BJ (cell line): ENCODE measurements at regions not wholly inside any gene's neighbourhood (a gene's known extent, or its start where the extent isn't known, plus 50 kb on each side); places are given as distances from the start of the nearest gene placed in this dataset.

Experiments
- CTCF ChIA-PET: fragments of 350-600 bp; formaldehyde crosslinking; extraction: SDS; loops from one replicate; lab custom pipeline; 2021; ENCODE audit warnings: antibody characterized with exemption, inconsistent platforms; lab: Yijun Ruan, JAX
- POLR2A ChIA-PET: fragments of 300-600 bp; sonication (Branson Sonifier 250); formaldehyde crosslinking; extraction: SDS; loops from one replicate; lab custom pipeline; 2021; ENCODE audit warnings: antibody characterized with exemption; lab: Charles Lee
- DNase-seq: peaks from one replicate; pipeline ENCODE4 v3.0.0-alpha.2; 2011; ENCODE audit warnings: low read depth
- H3K27me3 ChIP-seq: 2 replicates; pipeline ENCODE4 v1.6.0; 2011; ENCODE audit warnings: low read length; ENCODE audit not compliant: control insufficient read depth, insufficient read depth
- H3K36me3 ChIP-seq: 2 replicates; pipeline ENCODE4 v1.5.1; 2011; ENCODE audit warnings: low read length; ENCODE audit not compliant: control insufficient read depth, insufficient read depth
- H3K4me3 ChIP-seq: 2 replicates; pipeline ENCODE4 v1.5.1; 2011; ENCODE audit warnings: low read depth, mild to moderate bottlenecking, control low read depth, low read length
- CTCF ChIP-seq: IDR thresholded peaks from 2 replicates; pipeline ENCODE4 v1.5.1; 2011; ENCODE audit warnings: low read depth, mild to moderate bottlenecking, control low read depth, inconsistent platforms, low read length, moderate library complexity; ENCODE audit not compliant: insufficient read depth

- Histone ChIP-seq H3K36me3 (no peaks in the 10 kb centered on the region), H3K4me3 (no peak overlapping the region), H3K27me3 (no peaks in the 10 kb centered on the region)
- POLR2A ChIA-PET, result no interaction called here
- CTCF ChIA-PET, result no interaction called here
- no peak for TF ChIP-seq CTCF
- DNase-seq, result no peak
These were observed 57.4 kb upstream of the TMPRSS15 start for GRCh38 chr21:18460979-18461378.

GRCh38 chr21:18461743-18462142, 58.2 kb upstream of the TMPRSS15 start:
- H3K27me3 ChIP-seq, result no peaks in the 10 kb centered on the region
- no peak for DNase-seq
- CTCF ChIA-PET, result no interaction called here
- H3K4me3 ChIP-seq, result no peak overlapping the region
- H3K36me3 ChIP-seq, result no peaks in the 10 kb centered on the region
- TF ChIP-seq CTCF, result no peak
- POLR2A ChIA-PET, result no interaction called here

- H3K4me3 ChIP-seq, result no peak overlapping the region
- H3K36me3 ChIP-seq, result no peaks in the 10 kb centered on the region
- ChIA-PET CTCF (no interaction called here), POLR2A (no interaction called here)
- H3K27me3 ChIP-seq, result no peaks in the 10 kb centered on the region
- no peak for TF ChIP-seq CTCF
- DNase-seq, result no peak
These were observed 64.1 kb upstream of the TMPRSS15 start for GRCh38 chr21:18467715-18468114.

GRCh38 chr21:18468790-18469189, 65.2 kb upstream of the TMPRSS15 start:
- no peak overlapping the region for H3K4me3 ChIP-seq
- no peak for TF ChIP-seq CTCF
- ChIA-PET POLR2A (no interaction called here), CTCF (interaction anchor here (0.6 to 0.7 kb wide), 2 partner anchors 66 to 441 kb away, joined by 3 read pairs; no protein-coding TSS in a partner anchor)
- no peaks in the 10 kb centered on the region for H3K27me3 ChIP-seq
- no peaks in the 10 kb centered on the region for H3K36me3 ChIP-seq
- DNase-seq, result no peak

- CTCF ChIA-PET, result no interaction called here
- Histone ChIP-seq H3K27me3 (no peaks in the 10 kb centered on the region), H3K36me3 (no peaks in the 10 kb centered on the region), H3K4me3 (no peak overlapping the region)
- POLR2A ChIA-PET, result no interaction called here
- no peak for TF ChIP-seq CTCF
- no peak for DNase-seq
These were observed 73.1 kb upstream of the TMPRSS15 start for GRCh38 chr21:18476639-18477038.
